SW480 (cell line): ENCODE measurements at regions not wholly inside any gene's neighbourhood (a gene's known extent, or its start where the extent isn't known, plus 50 kb on each side); places are given as distances from the start of the nearest gene placed in this dataset.

ENCODE experiments used
- DNase-seq: peaks from one replicate; pipeline ENCODE4 v3.0.0-alpha.2; 2016; ENCODE audit warnings: low spot score

DNA sequence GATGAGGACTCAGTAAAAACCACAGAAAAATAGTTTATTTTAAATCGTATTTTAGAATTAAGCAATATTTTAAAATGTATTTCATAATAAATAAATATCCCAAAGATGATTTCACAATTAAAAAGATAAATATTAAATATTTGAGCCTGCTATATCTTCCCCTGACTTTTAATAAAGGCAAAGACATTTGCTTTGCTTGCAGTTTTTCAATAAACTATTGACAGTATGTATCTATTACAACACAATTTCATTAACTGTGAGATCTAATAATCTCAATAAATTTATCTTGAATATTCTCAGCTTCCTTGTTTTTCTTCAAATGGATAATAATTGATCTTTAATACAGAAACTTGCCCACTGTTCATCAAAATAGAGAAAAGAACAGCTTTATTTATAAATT is 186.2 kb upstream of the TARS1 start:
- DNase-seq: no peak

DNA sequence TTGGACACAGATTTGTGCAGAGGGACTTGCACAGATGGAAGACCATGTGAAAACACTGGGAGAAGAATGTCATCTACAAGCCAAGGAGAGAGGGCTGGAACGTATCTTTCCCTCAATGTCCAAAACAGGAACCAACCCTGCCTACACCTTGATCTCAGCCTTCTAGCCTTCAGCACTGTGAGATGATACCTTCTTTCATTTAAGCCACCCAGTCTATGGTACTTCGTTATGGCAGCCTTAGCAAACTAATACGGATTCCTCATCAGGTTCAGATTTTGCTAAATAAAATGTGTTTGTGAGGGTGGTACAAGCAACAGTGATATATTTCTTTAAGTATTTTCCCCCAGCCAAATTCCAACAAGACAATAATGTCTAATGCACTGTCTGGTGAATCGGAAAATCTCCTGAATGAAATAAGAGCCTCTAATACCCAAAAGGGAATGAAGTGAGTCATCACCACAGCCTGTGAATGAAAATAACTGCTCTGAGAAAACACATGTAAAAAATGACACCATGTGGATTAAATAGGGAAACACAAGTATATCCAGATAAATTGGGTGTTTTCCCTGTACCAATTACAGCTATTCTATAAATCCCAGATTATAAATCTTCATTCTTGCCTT is 182.8 kb upstream of the TARS1 start:
- DNase-seq: peak; percentile 27

DNA sequence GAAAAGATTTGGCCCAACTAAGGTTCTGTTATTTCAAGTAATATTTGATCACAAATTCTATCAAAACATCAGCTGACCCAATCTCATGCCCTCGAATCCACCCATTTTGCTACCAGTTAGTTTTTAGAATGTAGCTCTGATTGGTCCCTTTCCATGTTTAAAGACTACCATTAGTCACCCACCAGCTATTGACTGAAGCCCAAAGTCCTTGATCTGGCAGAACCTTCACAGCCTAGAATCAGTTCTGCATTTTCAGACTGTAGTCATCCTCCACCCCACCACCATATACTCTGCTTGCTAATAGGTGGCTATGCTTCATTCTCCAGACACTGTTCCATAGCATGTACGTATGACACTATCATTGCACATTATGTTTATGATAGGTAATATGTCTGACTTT is 182.2 kb upstream of the TARS1 start:
- DNase-seq: no peak

DNA sequence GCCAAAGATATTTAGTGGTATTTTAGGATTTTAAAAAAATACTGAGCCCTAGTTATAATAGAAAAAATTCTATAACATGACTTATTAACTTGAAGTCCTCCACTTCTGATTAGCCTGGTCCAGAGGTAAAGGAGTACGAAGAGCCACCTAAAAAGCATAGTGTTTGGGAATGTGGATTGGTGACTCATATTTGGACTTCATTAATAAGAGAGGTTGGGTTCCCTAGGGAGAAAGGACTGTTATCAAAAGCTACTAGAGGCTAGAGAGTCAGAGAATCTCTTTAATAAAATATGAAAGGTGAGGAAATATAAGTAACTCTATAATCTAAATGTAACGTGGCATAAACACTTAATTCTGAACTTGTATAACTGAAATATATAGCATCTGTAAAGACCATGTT is 180.7 kb upstream of the TARS1 start:
- DNase-seq: no peak

DNA sequence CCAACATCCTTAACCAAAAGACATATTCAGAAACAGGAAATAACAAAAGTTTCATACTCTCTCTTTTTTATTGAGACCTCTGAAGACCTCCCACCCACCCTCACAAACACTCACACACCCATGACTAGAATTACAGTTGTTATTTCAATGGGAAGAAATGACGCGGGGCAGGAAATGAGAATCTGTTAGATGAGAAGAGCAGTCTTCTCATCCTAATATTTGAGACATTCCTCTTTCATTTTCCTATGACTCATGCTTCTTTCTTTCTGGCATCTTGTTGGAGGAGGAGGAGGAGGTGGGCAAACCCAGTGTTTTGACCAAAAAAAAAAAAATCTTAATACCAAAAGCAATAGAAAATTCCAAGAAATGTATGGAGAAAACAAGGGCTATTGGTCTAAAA is 179.5 kb upstream of the TARS1 start:
- DNase-seq: no peak

DNA sequence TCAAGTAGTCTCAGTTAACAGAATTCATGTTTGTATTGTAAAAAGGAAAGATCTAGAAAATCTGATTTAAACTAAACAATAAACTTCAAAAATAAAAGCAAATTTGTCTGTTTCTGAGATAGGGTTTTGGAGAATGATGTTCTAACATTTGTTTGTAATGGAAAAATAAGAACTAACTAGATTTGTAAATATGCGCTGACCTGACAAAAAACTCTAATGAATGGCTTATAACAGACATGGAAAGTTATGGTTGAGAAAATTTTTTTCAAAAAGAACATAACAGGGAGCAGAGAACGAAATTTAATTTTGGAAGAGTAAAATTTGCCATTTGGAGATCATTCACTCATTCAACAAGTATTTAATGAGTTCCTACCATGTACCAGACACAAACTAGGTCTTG is 179.0 kb upstream of the TARS1 start:
- no peak for DNase-seq

DNA sequence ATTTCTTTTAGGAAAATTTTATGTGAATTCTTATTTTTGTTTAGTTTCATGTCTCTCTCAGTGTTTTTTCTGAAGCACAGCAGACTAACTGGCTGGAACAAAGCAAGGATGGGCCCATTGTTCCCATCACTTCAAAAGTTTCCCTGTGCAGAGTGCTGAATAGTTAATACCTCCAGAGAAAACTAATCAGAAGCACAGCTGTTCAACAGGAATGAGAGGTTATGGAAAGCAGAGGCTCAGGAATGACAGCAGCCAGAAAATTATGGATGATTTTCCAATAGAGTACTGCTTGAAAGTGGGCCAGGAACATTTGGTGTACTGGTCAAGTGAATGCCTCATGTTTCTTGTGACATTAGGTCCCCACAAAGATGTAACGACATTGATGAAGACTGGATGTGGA is 173.0 kb upstream of the TARS1 start:
- no peak for DNase-seq

DNA sequence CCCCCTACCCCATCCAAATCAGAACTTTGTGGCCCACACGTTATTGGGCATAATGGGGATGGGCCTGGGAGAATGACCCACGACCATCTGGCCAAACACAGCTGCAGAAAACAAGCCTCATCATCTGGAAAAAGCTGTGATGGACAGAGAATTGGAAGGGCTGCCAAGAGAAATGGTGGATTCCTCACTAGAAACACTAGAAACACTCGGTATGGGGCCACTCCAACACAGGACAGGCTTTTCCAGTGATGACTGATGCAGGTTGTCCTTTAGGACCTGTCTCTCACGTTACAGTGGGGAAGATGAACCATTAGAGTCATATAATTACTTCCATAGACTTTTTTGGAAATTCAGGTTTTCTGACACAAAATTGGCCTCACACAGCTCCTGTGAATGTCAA is 172.4 kb upstream of the TARS1 start:
- no peak for DNase-seq

DNA sequence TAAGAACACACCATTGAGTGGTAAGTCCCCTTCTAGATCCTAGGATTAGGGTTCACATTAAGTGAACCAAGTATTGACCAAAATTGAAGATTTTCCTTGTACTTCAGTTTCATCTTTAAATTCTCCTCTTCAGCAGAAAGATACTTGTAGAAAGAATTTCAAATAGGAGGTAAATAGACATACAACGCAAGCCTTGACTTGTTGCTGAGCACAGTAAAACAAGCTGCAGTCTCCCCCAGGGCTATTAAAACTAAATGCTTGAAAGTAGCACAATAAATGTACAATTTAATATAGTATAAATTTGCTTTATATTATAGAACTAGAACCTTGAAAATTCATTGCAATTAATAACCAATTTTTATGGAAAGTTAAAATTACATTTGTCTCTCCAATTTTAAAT is 170.1 kb upstream of the TARS1 start:
- DNase-seq: no peak

DNA sequence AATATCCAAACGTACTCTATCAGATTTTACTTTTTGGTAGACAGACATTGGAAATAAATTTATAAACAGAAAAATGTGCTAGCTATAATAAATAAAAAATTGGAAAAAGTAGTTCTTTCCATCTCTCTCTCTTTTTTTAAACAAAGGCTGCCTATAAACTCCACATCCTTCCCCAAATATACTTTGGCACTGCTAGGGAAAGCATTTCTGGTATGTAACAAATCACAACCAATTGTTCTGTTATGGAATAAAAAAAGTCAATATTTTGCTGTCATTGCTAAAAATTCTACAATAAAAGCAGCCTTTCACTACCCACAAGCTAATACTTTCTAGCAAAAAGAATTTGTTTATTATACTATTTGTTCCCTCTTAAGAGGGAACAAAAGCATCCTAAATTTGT is 169.2 kb upstream of the TARS1 start:
- no peak for DNase-seq

DNA sequence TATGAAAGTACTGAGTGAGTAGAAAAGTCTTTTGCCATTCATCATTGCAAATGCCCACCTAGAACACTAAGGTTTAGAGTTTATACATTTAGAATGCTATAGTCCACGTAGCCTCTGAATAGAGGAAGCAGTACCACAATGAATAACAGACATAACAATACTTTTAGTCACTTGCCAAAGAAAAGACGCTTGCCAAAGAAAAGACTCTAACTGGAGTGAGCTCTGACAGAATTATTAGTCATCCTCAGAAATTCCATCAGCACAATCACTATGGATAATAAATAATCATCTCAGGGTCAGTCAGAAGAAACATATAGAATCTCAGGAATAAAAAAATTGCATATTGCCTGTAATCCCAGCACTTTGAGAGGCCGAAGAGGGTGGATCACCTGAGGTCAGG is 168.5 kb upstream of the TARS1 start:
- no peak for DNase-seq

DNA sequence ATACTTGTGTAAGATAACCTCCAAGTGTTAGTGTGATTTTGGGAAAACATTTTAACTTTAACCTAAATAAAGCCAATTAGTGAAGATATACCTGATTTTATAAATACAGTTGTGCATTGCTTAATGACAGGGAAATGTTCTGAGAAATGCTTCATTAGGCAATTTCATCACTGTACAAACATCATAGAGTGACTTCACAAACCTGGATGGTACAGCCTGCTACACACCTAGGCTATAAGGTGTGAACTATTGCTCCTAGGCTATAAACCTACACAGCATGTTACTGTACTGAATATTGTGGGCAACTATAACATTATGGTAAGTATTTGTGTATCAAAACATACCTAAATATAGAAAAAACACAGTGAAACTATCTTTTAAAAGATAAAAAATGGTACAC is 166.8 kb upstream of the TARS1 start:
- DNase-seq: no peak

DNA sequence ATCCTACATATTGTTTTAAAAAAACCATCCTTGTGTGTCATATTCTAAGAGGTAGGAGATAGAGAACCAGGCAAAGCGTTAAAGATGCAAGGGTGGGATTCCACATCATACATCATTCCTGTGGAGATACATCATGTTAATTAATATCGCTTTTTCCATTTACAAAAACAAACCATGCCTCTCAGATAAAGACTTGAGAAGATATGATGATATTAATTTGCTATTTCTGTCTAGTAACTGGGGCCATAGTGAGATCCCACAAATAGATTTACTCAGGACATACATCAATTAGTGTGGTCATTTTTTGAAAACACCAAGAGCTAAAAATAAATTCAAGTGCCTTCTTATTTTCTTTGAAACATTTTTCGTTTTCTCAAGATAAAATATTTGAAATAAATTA is 165.4 kb upstream of the TARS1 start:
- DNase-seq: no peak

DNA sequence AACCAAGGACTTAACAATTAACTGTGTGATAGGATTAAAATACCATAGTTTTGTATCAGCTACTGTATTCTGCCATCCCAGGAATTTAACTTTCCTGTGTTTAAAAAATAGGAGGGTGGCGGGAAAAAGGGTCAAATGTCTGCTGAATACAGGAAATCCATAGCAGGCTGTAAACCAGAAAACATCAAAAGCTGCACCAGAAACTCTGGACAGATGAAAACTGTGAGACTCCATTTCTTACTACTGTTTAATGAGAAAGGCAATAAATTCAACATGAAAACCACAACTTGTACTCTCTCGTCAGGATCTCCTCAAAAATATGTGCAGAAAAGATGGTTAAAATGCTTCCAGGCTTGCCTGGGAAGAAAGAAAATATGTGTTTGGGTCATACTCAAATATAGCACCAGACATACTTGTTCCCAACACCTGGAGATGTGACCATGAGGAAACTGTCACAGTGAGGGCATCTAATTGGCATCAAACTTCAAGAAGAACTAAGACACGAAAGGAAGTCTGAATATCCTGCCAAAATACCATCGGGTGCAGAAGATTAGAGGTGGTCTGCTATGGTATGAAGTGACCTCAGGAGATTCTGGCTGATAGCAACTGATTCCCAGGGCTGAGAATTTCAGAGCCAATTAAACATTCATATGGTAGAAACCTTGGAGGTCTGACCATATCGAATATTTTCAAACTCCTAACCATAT is 164.7 kb upstream of the TARS1 start:
- DNase-seq: no peak

DNA sequence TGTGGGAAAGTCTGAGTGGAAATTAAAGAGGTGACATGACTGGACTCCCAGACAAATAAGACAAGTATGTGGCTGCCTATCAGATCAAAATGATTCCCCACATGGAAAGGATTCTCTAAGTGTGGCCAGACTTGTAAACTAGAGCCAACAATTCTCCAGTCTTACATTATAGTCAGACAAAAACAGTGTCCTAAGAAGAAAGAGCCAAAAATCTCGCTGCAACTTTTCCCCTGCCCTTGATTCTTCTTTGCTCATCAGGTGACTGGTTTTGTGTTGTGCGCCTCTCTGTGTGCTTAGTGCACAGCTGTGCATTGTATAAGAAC is 164.2 kb upstream of the TARS1 start:
- no peak for DNase-seq

DNA sequence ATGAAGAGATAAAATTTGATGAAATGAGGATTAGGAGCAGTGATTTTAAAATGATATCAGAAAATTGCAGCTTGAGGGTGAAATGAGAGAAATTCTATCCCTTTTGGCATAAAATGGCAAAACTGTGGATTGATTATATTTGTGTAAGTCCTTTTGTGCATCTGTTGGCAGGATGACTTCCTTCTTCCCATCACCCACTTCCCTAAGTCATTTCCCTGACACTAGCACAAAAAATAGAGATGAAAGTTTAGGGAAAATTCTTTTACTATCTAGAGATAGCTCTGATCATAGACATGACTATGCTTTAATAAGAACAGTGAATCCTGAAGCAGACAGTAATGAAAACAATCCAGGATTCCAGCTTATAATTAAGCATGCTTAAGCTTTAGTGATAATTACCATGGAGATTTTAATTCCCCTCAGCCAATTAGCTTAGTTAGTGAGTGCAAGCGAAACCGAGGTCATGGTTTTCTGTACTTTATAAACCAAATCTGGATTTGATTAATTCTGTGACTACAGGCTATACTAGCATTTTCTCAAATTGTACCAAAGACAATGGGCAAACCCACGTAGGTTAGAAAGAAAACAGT is 163.6 kb upstream of the TARS1 start:
- no peak for DNase-seq

DNA sequence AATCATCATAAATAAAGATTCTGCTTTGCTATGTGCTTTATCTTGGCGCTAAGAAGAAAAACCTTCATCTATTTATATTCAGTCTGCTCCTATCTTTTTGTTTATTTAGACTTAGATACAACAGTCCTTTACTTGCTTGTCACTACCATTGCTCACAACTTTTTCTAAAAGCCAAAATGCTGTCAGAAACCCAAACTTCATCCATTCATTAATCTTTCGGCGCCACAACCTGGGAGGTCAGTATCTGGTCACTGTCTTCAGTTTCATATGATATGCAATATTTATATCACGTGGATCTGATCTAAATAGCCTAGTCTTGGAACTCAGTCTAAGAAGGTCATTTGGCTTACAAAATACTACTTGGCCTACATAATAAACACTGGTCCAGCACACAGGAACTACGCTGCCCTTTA is 159.3 kb upstream of the TARS1 start:
- no peak for DNase-seq

DNA sequence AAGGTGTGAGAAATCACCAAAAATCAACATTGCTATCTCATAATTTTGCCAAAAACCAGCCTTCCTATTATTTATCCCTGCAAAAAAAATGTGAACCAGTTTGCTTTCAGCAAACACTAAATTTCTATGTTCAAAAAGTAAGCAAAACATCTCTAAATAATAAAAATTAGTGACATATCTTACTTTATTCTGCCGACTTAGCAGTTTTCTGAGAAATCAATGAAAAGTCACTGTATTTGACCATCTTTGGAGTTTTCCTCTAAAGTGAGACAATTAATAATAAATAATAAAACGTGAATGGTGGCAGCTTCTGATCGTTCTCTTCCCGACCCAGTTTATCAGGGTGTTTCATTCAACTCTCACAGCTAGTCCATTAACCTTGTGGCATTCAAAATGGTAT is 158.6 kb upstream of the TARS1 start:
- DNase-seq: no peak

DNA sequence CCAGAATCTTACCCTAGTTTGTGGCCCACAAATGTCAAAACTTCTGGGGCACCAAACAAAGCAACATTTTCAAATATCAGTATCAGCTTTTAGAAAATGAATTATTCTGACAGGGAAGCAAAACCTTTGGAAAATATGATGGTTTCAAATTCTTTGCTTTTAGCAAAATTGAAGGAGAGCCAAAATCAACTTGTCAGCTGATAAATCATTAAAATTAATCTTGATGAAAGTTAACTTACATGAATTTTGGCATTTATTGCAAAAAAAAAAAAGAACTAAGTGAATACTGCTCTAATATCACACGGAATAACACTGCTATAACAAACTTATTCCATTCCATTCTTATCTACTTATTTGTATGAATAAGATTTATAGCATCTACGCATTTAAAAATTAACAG is 158.1 kb upstream of the TARS1 start:
- DNase-seq: no peak

DNA sequence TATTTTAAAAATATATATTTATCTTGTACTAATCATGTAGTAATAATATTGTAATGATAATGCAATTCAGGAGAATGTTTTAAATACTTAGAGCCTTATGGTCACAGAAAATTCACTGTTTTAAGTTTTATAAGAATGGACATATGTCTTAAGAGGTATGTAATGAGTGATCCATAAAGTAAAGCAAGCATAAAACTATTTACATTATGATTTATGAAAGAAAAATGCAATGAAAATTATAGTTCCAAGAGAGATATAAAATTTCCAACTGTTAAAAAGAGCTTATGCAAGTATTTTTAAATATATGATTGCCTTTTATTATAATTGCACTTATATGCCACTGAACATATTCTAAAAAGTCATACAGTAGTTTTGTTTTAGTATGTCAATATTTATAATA is 157.5 kb upstream of the TARS1 start:
- DNase-seq: no peak

DNA sequence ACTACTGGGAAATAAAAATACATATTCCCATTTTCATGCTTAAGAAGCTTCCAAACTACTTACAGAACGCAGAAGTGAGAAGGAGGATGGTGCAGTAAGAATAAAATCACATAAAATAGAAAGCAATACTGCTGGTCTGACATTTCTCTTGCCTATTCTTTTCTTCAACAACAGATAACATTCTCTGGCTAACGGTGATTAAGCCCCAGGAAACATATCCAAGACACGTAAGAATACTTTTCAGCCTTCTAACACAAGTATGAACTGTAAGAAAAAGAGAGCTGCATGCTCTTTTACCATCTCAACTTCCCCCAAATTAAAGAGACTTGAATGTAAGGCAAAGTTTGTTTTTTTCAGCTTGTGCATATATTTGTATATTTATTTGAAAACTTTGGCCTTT is 156.1 kb upstream of the TARS1 start:
- no peak for DNase-seq

DNA sequence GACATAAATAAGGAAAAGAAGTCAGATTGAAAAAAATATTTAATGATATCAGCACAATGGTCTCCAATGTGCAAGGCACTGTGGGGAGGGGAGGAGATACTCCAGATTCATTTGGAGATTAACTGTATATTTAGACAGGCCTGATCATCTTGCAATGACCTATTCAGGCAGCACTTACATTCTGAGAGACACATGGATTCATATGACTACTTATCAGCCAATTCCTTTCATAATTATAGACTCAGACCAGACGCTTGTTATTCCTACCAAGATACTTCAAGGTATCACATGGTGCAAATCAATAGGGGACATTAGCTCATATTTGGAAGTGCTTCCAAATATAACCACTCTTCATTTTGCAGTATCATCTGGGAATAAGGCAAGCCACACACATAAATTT is 153.5 kb upstream of the TARS1 start:
- DNase-seq: no peak

DNA sequence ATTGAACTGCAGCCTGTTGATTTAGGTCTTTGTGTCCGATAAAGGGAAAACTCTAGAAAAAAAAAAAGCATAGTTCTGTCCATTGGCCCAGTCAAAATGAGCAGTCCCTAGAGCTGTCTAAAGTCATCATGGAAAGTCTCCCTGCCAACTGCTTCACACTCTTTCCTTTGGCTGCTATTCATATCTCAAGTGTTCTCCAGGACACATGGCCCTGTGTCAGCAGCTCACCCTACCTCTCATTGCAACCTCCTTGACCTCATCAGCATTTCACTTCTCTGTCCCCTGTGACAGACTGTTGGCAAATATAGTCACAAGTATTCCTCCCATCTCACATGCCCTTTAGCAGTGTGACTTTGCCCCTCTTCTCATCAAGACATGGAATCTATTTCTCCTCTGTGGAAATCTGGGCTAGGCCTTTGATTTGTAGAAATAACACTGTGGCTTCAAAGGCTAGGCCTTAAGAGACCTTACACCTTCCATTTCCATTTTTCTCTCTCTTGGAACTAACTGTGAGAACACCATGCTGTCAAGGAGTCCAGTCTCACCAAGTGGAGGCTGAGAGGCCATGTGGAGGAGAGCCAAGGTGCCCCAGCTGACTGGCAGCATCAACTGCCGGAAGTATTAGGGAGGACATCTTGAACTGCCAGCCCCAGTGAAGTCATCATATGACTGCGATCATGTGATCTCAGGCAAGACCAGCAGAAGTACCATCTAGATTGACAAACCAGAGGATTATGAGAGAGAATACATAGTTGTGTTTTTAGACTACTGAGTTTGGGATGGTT is 149.4 kb upstream of the TARS1 start:
- no peak for DNase-seq
